Karpas-422 (cell line): ENCODE measurements at regions not wholly inside any gene's neighbourhood (a gene's known extent, or its start where the extent isn't known, plus 50 kb on each side); places are given as distances from the start of the nearest gene placed in this dataset.

Experiments
- DNase-seq: peaks from one replicate; pipeline ENCODE4 v3.0.0-alpha.2; 2015
- H2AFZ ChIP-seq: fragments of 200-600 bp; sonication (generic); 2 replicates; pipeline ENCODE4 v1.6.1; 2014; ENCODE audit warnings: antibody characterized with exemption, low read length, mixed read lengths
- H3K27ac ChIP-seq: fragments of 200-600 bp; sonication (generic); 2 replicates; pipeline ENCODE4 v1.5.1; 2014; ENCODE audit warnings: mild to moderate bottlenecking, low read length, moderate library complexity
- H3K27me3 ChIP-seq: fragments of 200-600 bp; sonication (generic); 2 replicates; pipeline ENCODE4 v1.6.1; 2014; ENCODE audit warnings: low read length, mixed read lengths
- H3K36me3 ChIP-seq: fragments of 200-600 bp; sonication (generic); 2 replicates; pipeline ENCODE4 v1.6.1; 2014; ENCODE audit warnings: low read length, mixed read lengths; ENCODE audit not compliant: insufficient read depth
- H3K4me1 ChIP-seq: fragments of 200-600 bp; sonication (generic); 2 replicates; pipeline ENCODE4 v1.6.1; 2014; ENCODE audit warnings: mild to moderate bottlenecking, low read length, mixed read lengths
- H3K4me2 ChIP-seq: fragments of 200-600 bp; sonication (generic); 2 replicates; pipeline ENCODE4 v1.6.1; 2014; ENCODE audit warnings: low read length, low read depth, mild to moderate bottlenecking; ENCODE audit not compliant: poor library complexity, severe bottlenecking
- H3K4me3 ChIP-seq: fragments of 200-600 bp; sonication (generic); 2 replicates; pipeline ENCODE4 v1.5.1; 2014; ENCODE audit warnings: mild to moderate bottlenecking, antibody characterized with exemption, low read length, mixed read lengths
- H3K79me2 ChIP-seq: fragments of 200-600 bp; sonication (generic); 2 replicates; pipeline ENCODE4 v1.6.1; 2014; ENCODE audit warnings: mild to moderate bottlenecking, low read length, mixed read lengths
- H3K9ac ChIP-seq: fragments of 200-600 bp; sonication (generic); 2 replicates; pipeline ENCODE4 v1.6.0; 2014; ENCODE audit warnings: low read length
- H3K9me2 ChIP-seq: fragments of 200-600 bp; sonication (generic), shearing (Covaris generic); replicated peaks from 2 replicates; pipeline ENCODE4 v1.6.0; 2014; ENCODE audit warnings: mild to moderate bottlenecking, low read length, moderate library complexity; ENCODE audit not compliant: insufficient read depth
- H3K9me3 ChIP-seq: fragments of 300-700, 200-600 bp; sonication (generic); 2 replicates; pipeline ENCODE4 v1.6.1; 2014; ENCODE audit warnings: low read length, mixed read lengths
- H4K20me1 ChIP-seq: fragments of 200-600 bp; sonication (generic); 2 replicates; pipeline ENCODE4 v1.6.1; 2014; ENCODE audit warnings: mild to moderate bottlenecking, antibody characterized with exemption, low read length, low read depth; ENCODE audit not compliant: insufficient read depth

GRCh38 chr9:108703429-108703828, 152.4 kb downstream of the ACTL7B start:
- Histone ChIP-seq H2AFZ (no peak overlapping the region), H3K36me3 (no peaks in the 10 kb centered on the region), H3K27ac (no peak overlapping the region), H3K9me3 (no peaks in the 10 kb centered on the region), H3K4me3 (no peak overlapping the region), H4K20me1 (no peaks in the 10 kb centered on the region), H3K4me2 (no peak overlapping the region), H3K9me2 (no peaks in the 10 kb centered on the region), H3K27me3 (0 out of 2 replicates have a peak, but pooled peaks cover 2% of the 10 kb centered on the region), H3K79me2 (no peaks in the 10 kb centered on the region), H3K9ac (no peak overlapping the region), H3K4me1 (no peaks in the 10 kb centered on the region)
- no peak for DNase-seq

GRCh38 chr9:108702681-108703080, 153.1 kb downstream of the ACTL7B start:
- Histone ChIP-seq H3K9ac (no peak overlapping the region), H3K4me1 (no peaks in the 10 kb centered on the region), H3K9me3 (no peaks in the 10 kb centered on the region), H2AFZ (no peak overlapping the region), H3K36me3 (no peaks in the 10 kb centered on the region), H3K9me2 (no peaks in the 10 kb centered on the region), H3K79me2 (no peaks in the 10 kb centered on the region), H3K27ac (no peak overlapping the region), H3K4me2 (no peak overlapping the region), H3K4me3 (no peak overlapping the region), H4K20me1 (no peaks in the 10 kb centered on the region), H3K27me3 (0 out of 2 replicates have a peak, but pooled peaks cover 2% of the 10 kb centered on the region)
- DNase-seq = no peak

- DNase-seq = no peak
- Histone ChIP-seq H4K20me1 (no peaks in the 10 kb centered on the region), H3K9me2 (no peaks in the 10 kb centered on the region), H3K27ac (no peak overlapping the region), H2AFZ (no peak overlapping the region), H3K9me3 (no peaks in the 10 kb centered on the region), H3K27me3 (0 out of 2 replicates have a peak, but pooled peaks cover 2% of the 10 kb centered on the region), H3K4me2 (no peak overlapping the region), H3K9ac (no peak overlapping the region), H3K36me3 (no peaks in the 10 kb centered on the region), H3K79me2 (no peaks in the 10 kb centered on the region), H3K4me1 (no peaks in the 10 kb centered on the region), H3K4me3 (no peak overlapping the region)
These were observed 157.0 kb downstream of the ACTL7B start for GRCh38 chr9:108698801-108699200.

GRCh38 chr9:108698231-108698630, 157.6 kb downstream of the ACTL7B start:
- Histone ChIP-seq H3K4me1 (no peaks in the 10 kb centered on the region), H3K4me3 (no peak overlapping the region), H4K20me1 (no peaks in the 10 kb centered on the region), H3K9me2 (no peaks in the 10 kb centered on the region), H3K36me3 (no peaks in the 10 kb centered on the region), H3K4me2 (no peak overlapping the region), H3K9me3 (no peaks in the 10 kb centered on the region), H3K27me3 (0 out of 2 replicates have a peak, but pooled peaks cover 2% of the 10 kb centered on the region), H3K27ac (no peak overlapping the region), H3K79me2 (no peaks in the 10 kb centered on the region), H2AFZ (no peak overlapping the region), H3K9ac (no peak overlapping the region)
- no peak for DNase-seq

GRCh38 chr9:108696156-108696555, 159.6 kb downstream of the ACTL7B start:
- Histone ChIP-seq H3K9me2 (no peaks in the 10 kb centered on the region), H3K79me2 (no peaks in the 10 kb centered on the region), H3K27ac (no peak overlapping the region), H3K27me3 (0 out of 2 replicates have a peak, but pooled peaks cover 2% of the 10 kb centered on the region), H2AFZ (no peak overlapping the region), H3K4me1 (no peaks in the 10 kb centered on the region), H3K9ac (no peak overlapping the region), H3K9me3 (no peaks in the 10 kb centered on the region), H3K4me3 (no peak overlapping the region), H4K20me1 (no peaks in the 10 kb centered on the region), H3K36me3 (no peaks in the 10 kb centered on the region), H3K4me2 (no peak overlapping the region)
- no peak for DNase-seq

- Histone ChIP-seq H4K20me1 (no peaks in the 10 kb centered on the region), H3K27me3 (no peaks in the 10 kb centered on the region), H3K4me2 (no peak overlapping the region), H3K4me1 (no peaks in the 10 kb centered on the region), H3K4me3 (no peak overlapping the region), H3K79me2 (no peaks in the 10 kb centered on the region), H3K9me2 (no peaks in the 10 kb centered on the region), H3K9ac (no peak overlapping the region), H2AFZ (no peak overlapping the region), H3K27ac (no peak overlapping the region), H3K9me3 (no peaks in the 10 kb centered on the region), H3K36me3 (no peaks in the 10 kb centered on the region)
- no peak for DNase-seq
These were observed 161.6 kb downstream of the ACTL7B start for GRCh38 chr9:108694170-108694569.

- no peak for DNase-seq
- no peak overlapping the region for H3K4me2 ChIP-seq
- no peaks in the 10 kb centered on the region for H3K9me2 ChIP-seq
- H3K27ac ChIP-seq = no peak overlapping the region
- H3K36me3 ChIP-seq = no peaks in the 10 kb centered on the region
- H3K27me3 ChIP-seq = no peaks in the 10 kb centered on the region
- no peak overlapping the region for H3K4me3 ChIP-seq
- no peaks in the 10 kb centered on the region for H3K79me2 ChIP-seq
- H3K9me3 ChIP-seq = no peaks in the 10 kb centered on the region
- no peaks in the 10 kb centered on the region for H3K4me1 ChIP-seq
- no peaks in the 10 kb centered on the region for H4K20me1 ChIP-seq
- H2AFZ ChIP-seq = no peak overlapping the region
- no peak overlapping the region for H3K9ac ChIP-seq
These were observed 164.2 kb downstream of the ACTL7B start for GRCh38 chr9:108691614-108692013.

GRCh38 chr9:108688676-108689075, 167.1 kb downstream of the ACTL7B start:
- no peak overlapping the region for H3K4me3 ChIP-seq
- H3K9me3 ChIP-seq = no peaks in the 10 kb centered on the region
- H3K79me2 ChIP-seq = no peaks in the 10 kb centered on the region
- no peaks in the 10 kb centered on the region for H3K27me3 ChIP-seq
- no peak overlapping the region for H3K4me2 ChIP-seq
- no peak overlapping the region for H2AFZ ChIP-seq
- H3K9me2 ChIP-seq = no peaks in the 10 kb centered on the region
- DNase-seq = no peak
- no peaks in the 10 kb centered on the region for H3K4me1 ChIP-seq
- no peaks in the 10 kb centered on the region for H4K20me1 ChIP-seq
- no peak overlapping the region for H3K27ac ChIP-seq
- no peak overlapping the region for H3K9ac ChIP-seq
- no peaks in the 10 kb centered on the region for H3K36me3 ChIP-seq

- DNase-seq = no peak
- Histone ChIP-seq H3K9ac (no peak overlapping the region), H3K36me3 (no peaks in the 10 kb centered on the region), H3K9me3 (no peaks in the 10 kb centered on the region), H2AFZ (no peak overlapping the region), H3K4me1 (no peaks in the 10 kb centered on the region), H4K20me1 (no peaks in the 10 kb centered on the region), H3K9me2 (no peaks in the 10 kb centered on the region), H3K4me2 (no peak overlapping the region), H3K4me3 (no peak overlapping the region), H3K27ac (no peak overlapping the region), H3K79me2 (no peaks in the 10 kb centered on the region), H3K27me3 (no peaks in the 10 kb centered on the region)
These were observed 167.7 kb downstream of the ACTL7B start for GRCh38 chr9:108688051-108688450.
